RWPE1 (cell line): ENCODE measurements at regions not wholly inside any gene's neighbourhood (a gene's known extent, or its start where the extent isn't known, plus 50 kb on each side); places are given as distances from the start of the nearest gene placed in this dataset.

ENCODE experiments used
- CTCF ChIA-PET: fragments of 350-600 bp; sonication (Branson Sonifier 250); formaldehyde crosslinking; extraction: SDS; loops from one replicate; lab custom pipeline; 2021; lab: Yijun Ruan, JAX
- POLR2A ChIA-PET: fragments of 400-600 bp; formaldehyde crosslinking; extraction: SDS; loops from one replicate; lab custom pipeline; 2020; ENCODE audit warnings: antibody characterized with exemption; ENCODE audit not compliant: low non-redundant PET; lab: Yijun Ruan, JAX
- DNase-seq: peaks from one replicate; pipeline ENCODE4 v3.0.0; 2012; ENCODE audit warnings: low spot score
- H3K27ac ChIP-seq: fragments of 450-650 bp; 2 replicates; pipeline ENCODE4 v1.5.1; 2017
- TF ChIP-seq, protein P1 (sequence below): fragments of 450-650 bp; conservative IDR thresholded peaks from 2 replicates; pipeline ENCODE4 v1.5.1; 2017; ENCODE audit warnings: low read depth, mild to moderate bottlenecking

DNA sequence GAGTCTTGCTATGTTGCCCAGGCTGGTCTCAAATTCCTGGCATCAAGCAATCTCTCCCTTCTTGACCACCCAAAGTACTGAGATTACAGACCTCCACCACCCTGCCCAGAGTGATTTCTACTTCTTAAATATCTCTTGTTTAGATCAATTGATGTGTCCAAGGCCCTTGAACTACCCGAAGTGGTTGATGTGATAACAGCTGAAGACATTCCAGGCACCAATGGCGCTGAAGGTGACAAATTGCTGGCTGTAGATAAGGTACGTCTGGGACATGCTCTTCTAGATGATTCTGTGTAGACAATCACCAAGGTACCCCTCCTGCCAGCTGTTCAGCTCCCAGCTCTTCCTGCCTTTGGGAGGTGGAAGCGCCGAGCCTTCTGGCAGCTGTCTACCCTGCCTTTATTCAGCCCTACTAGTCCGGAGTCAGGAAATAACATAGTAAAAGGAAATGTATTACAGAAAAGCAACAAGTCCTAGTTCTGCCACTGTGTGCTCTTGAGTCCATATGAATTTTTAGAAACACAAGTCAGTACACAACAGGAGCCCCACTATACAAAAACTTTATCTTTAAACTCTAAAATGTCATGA, 61.3 kb upstream of the BZW1 start:
- TF ChIP-seq, protein P1, sequence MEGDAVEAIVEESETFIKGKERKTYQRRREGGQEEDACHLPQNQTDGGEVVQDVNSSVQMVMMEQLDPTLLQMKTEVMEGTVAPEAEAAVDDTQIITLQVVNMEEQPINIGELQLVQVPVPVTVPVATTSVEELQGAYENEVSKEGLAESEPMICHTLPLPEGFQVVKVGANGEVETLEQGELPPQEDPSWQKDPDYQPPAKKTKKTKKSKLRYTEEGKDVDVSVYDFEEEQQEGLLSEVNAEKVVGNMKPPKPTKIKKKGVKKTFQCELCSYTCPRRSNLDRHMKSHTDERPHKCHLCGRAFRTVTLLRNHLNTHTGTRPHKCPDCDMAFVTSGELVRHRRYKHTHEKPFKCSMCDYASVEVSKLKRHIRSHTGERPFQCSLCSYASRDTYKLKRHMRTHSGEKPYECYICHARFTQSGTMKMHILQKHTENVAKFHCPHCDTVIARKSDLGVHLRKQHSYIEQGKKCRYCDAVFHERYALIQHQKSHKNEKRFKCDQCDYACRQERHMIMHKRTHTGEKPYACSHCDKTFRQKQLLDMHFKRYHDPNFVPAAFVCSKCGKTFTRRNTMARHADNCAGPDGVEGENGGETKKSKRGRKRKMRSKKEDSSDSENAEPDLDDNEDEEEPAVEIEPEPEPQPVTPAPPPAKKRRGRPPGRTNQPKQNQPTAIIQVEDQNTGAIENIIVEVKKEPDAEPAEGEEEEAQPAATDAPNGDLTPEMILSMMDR, result no peak
- ChIA-PET POLR2A (no interaction called here), CTCF (no interaction called here)
- H3K27ac ChIP-seq, result no peak overlapping the region
- no peak for DNase-seq

DNA sequence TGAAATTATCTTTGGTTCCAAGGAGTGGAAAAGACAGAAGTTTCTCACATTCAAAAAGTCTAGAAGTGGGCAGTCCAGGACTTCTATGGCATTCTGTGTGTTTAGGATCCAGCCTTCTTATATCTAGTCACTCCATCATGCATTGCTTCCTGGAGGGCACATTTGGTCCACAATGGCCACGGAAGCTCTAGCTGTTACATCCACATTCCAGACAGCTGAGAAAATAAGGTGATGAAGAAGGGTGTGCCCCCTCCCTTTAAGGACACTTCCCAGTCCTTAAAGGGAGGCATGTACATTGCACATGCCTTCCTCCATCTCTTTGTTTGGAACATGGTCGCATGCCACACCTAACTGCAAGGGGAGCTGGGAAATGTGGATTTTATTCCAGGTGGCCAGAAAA, 59.9 kb upstream of the BZW1 start:
- DNase-seq, result no peak
- TF ChIP-seq, protein P1, result no peak
- POLR2A ChIA-PET, result no interaction called here
- CTCF ChIA-PET, result interaction anchor here (0.6 to 1.4 kb wide), 2 partner anchors 38 to 397 kb away, joined by 3 to 5 read pairs; no protein-coding TSS in a partner anchor
- H3K27ac ChIP-seq, result no peak overlapping the region

DNA sequence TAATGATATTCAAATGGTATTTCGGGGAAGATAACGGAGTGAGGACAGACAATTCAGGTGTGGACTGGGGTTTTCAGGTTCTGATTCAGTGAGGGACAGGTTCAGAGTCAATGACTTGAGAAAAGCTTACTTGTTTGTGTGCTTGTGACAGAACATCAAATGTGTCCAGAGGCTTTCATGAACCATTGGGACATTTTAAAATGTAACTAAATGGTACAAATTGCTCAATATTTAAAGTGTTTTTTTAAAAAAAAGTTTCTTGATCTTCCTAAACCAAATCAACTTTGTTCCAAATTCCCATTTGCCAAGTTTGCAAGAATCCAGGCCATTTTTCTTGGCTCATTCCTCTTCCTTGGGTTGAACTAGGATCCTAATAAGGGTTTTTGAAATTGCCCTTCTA, 59.4 kb upstream of the BZW1 start:
- DNase-seq, result no peak
- ChIA-PET CTCF (interaction anchor here (1.4 kb wide), 1 partner anchor 39 kb away, joined by 5 read pairs; no protein-coding TSS in a partner anchor), POLR2A (no interaction called here)
- TF ChIP-seq, protein P1, result no peak
- no peak overlapping the region for H3K27ac ChIP-seq

DNA sequence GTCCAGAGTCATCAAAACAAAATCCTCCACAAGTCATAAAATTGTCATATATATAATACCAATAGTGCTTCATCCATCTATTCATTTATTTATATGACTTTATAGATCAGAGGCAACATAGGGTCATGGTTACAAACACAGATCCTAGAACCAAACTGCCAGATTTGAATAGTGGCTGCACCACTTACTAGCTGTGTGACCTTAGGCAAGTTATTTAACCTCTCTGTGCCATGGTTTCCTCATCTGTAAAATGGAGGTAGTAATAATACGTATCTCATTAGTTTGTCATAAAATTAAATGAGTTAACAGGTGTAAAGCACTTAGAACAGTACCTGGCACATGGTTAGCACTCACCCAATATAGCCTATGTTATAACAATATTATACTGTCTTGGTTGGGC, 58.9 kb upstream of the BZW1 start:
- CTCF ChIA-PET, result no interaction called here
- POLR2A ChIA-PET, result no interaction called here
- no peak for DNase-seq
- TF ChIP-seq, protein P1, result no peak
- H3K27ac ChIP-seq, result no peak overlapping the region

DNA sequence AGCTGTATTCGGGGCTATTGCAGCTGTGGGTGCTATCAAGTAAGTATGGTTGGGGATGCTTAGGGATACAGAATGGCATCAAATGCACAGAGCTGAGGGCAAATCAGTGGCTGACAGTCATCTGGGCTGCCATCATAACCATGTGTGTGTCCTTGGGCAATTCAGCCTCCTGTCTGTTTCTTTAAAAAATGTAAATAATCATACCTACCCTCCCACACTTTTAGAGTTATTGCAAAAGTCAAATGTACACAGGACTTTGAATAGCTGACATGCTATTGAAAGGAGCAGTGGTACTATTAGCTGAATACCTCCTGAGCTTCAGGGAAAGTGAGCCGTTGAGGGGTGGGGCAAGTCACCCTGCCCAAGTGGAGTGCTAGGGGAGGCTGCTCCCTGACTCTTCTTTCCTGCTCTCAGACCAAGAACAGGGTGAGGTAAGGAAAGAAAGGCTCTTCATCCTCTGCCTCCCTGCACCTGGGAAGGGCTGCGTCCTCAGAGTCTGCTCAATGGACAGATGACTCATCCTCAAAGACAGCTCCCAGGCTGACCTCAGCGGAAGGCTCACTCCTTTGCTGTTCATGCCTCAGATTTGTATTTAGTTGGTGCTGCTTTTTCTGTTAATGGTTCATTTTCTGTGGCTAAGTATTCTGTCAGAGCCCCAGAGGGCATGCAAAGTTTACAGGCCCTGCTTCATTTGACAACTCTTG, 54.9 kb upstream of the BZW1 start:
- POLR2A ChIA-PET, result no interaction called here
- CTCF ChIA-PET, result no interaction called here
- DNase-seq, result peak; percentile 87
- TF ChIP-seq, protein P1, result no peak
- H3K27ac ChIP-seq, result peak overlapping the region; percentile 85

DNA sequence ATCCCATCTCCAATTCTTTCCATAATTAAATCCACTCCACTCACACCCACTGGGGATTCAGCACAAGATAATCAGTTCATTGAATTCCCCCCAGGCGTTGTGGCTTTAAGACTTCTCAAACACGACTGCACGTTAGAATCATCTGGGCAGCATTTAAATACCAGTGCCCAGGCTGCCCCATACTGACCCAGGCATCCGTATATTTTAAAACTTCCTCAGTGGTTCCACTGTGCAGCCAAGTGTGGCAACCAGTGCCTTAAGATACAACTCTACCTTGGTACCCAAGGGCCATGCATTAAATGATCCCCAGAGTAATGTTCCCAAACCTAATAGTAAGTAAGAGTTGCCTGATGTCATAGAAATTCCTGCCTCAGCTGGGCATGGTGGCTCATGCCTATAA, 54.3 kb upstream of the BZW1 start:
- DNase-seq, result no peak
- TF ChIP-seq, protein P1, result no peak
- ChIA-PET CTCF (no interaction called here), POLR2A (no interaction called here)
- H3K27ac ChIP-seq, result peak overlapping the region; percentile 85
